H1 (cell line): ENCODE measurements at regions not wholly inside any gene's neighbourhood (a gene's known extent, or its start where the extent isn't known, plus 50 kb on each side); places are given as distances from the start of the nearest gene placed in this dataset.
A peak's percentile ranks its signal among the peaks of the same experiment; 100 is the strongest.

Source experiments
- BACH1 ChIP-seq: IDR thresholded peaks from 2 replicates; pipeline ENCODE4 v1.6.1; 2012; ENCODE audit warnings: low read length, improper control_type of control experiment
- BRCA1 ChIP-seq: IDR thresholded peaks from 2 replicates; pipeline ENCODE4 v1.6.1; 2012; ENCODE audit warnings: low read depth, low read length, improper control_type of control experiment
- CHD7 ChIP-seq: fragments of 300-600 bp; sonication (generic); IDR thresholded peaks from 2 replicates; pipeline ENCODE4 v1.7.1; 2012; ENCODE audit warnings: low read length, moderate library complexity, mild to moderate bottlenecking, inconsistent platforms; ENCODE audit not compliant: insufficient replicate concordance
- CTBP2 ChIP-seq: IDR thresholded peaks from 2 replicates; pipeline ENCODE4 v1.7.0; 2011; ENCODE audit warnings: borderline replicate concordance, mild to moderate bottlenecking, moderate library complexity, mixed read lengths, low read length; ENCODE audit not compliant: insufficient read depth, insufficient read length
- EP300 ChIP-seq, 2 experiments: IDR thresholded peaks; 1 replicate in 1 of 2; 2 replicates in 1 of 2; pipeline ENCODE4 v1.6.1; 2011 to 2012; ENCODE audit warnings: low read depth in 2 of 2, low read length in 2 of 2, mild to moderate bottlenecking in 2 of 2, borderline replicate concordance in 1 of 2, inconsistent platforms in 1 of 2, moderate library complexity in 1 of 2
- GTF2F1 ChIP-seq: IDR thresholded peaks from 2 replicates; pipeline ENCODE4 v1.6.1; 2012; ENCODE audit warnings: low read depth, low read length, improper control_type of control experiment, borderline replicate concordance
- JUN ChIP-seq: IDR thresholded peaks from 2 replicates; pipeline ENCODE4 v1.6.1; 2011; ENCODE audit warnings: low read depth, mild to moderate bottlenecking, improper control_type of control experiment, low read length
- MAFK ChIP-seq: IDR thresholded peaks from 2 replicates; pipeline ENCODE4 v1.6.1; 2012; ENCODE audit warnings: low read depth, mild to moderate bottlenecking, improper control_type of control experiment, low read length
- RBBP5 ChIP-seq: IDR thresholded peaks from 2 replicates; pipeline ENCODE4 v1.7.1; 2012; ENCODE audit warnings: low read depth, mild to moderate bottlenecking, inconsistent platforms, low read length, moderate library complexity, borderline replicate concordance
- SP4 ChIP-seq: IDR thresholded peaks from 2 replicates; pipeline ENCODE4 v1.6.1; 2012; ENCODE audit warnings: low read length, inconsistent platforms
- YY1 ChIP-seq: IDR thresholded peaks from 2 replicates; pipeline ENCODE4 v1.6.1; 2011; ENCODE audit warnings: low read depth, mild to moderate bottlenecking, low read length

- TF ChIP-seq CHD7 (no peak), JUN (no peak), SP4 (no peak), GTF2F1 (no peak), CTBP2 (peak; percentile 79), YY1 (peak; percentile 83), EP300 (IDR thresholded peaks at IDR 0.05; ENCODE audit: borderline replicate concordance in 1 of 2, low read depth in 2 of 2, low read length in 2 of 2) (0 out of 3 replicates have a peak, but pooled peaks of 1 of the 2 experiments have one; percentile 82), BRCA1 (no peak), BACH1 (no peak), RBBP5 (no peak), MAFK (no peak)
Measured at GRCh38 chr10:2476812-2477553, 590.4 kb upstream of the PFKP start (continued).
